Ishikawa (cell line): ENCODE measurements at regions not wholly inside any gene's neighbourhood (a gene's known extent, or its start where the extent isn't known, plus 50 kb on each side); places are given as distances from the start of the nearest gene placed in this dataset.

Experiments
- CEBPB ChIP-seq: IDR thresholded peaks from 2 replicates; pipeline ENCODE4 v1.6.1; 2012
- MAX ChIP-seq: IDR thresholded peaks from 2 replicates; pipeline ENCODE4 v1.6.1; 2012
- NFIC ChIP-seq: IDR thresholded peaks from 2 replicates; pipeline ENCODE4 v1.6.1; 2012
- RAD21 ChIP-seq: IDR thresholded peaks from 2 replicates; pipeline ENCODE4 v1.6.1; 2012; ENCODE audit warnings: low read depth
- REST ChIP-seq: IDR thresholded peaks from 2 replicates; pipeline ENCODE4 v1.6.1; 2012; ENCODE audit warnings: low read depth, mild to moderate bottlenecking
- TCF12 ChIP-seq: IDR thresholded peaks from 2 replicates; pipeline ENCODE4 v1.6.1; 2012; ENCODE audit warnings: low read depth
- USF1 ChIP-seq: IDR thresholded peaks from 2 replicates; pipeline ENCODE4 v1.6.1; 2012
- ZBTB7A ChIP-seq: IDR thresholded peaks from 2 replicates; pipeline ENCODE4 v1.6.1; 2012; ENCODE audit warnings: low read depth

- no peak for TF ChIP-seq MAX
- TF ChIP-seq REST: no peak
- TF ChIP-seq ZBTB7A: no peak
- no peak for TF ChIP-seq TCF12
- TF ChIP-seq RAD21: no peak
- TF ChIP-seq NFIC: no peak
- no peak for TF ChIP-seq USF1
- no peak for TF ChIP-seq CEBPB
Observed at GRCh38 chr3:55226696-55227095, 260.4 kb downstream of the WNT5A start.
